Sigmoid colon (tissue), 6 donors: ENCODE measurements at regions not wholly inside any gene's neighbourhood (a gene's known extent, or its start where the extent isn't known, plus 50 kb on each side); places are given as distances from the start of the nearest gene placed in this dataset.

ENCODE experiments used
- DNase-seq: peaks from one replicate; pipeline ENCODE4 v3.0.0-alpha.2; 2019
- H3K27ac ChIP-seq, 4 donors: fragments of 200-600 bp; sonication (generic); one replicate each; pipeline ENCODE4 v1.5.1; 2016 to 2019; ENCODE audit warnings: mild to moderate bottlenecking in 1 of 4
- H3K27me3 ChIP-seq, 3 donors: fragments of 200-600 bp; sonication (generic); one replicate each; pipeline ENCODE4 v1.5.1; 2019; ENCODE audit warnings: mild to moderate bottlenecking in 1 of 3
- H3K36me3 ChIP-seq, 4 donors: fragments of 200-600 bp; sonication (generic); one replicate each; pipeline ENCODE4 v1.5.1; 2016 to 2019
- H3K4me1 ChIP-seq, 4 donors: fragments of 200-600 bp; sonication (generic); one replicate each; pipeline ENCODE4 v1.5.1; 2017 to 2019
- H3K4me3 ChIP-seq, 4 donors: fragments of 200-600 bp; sonication (generic); one replicate each; pipeline ENCODE4 v1.5.1; 2017 to 2019; ENCODE audit warnings: mild to moderate bottlenecking in 2 of 4, moderate library complexity in 1 of 4
- H3K9me3 ChIP-seq, 4 donors: fragments of 200-600 bp in 3 of 4; sonication (generic) in 3 of 4; one replicate each; pipeline versions ENCODE4 v1.5.1 to v1.6.1; 2013 to 2019
- EP300 ChIP-seq, 4 donors: sonication (generic); formaldehyde crosslinking; IDR thresholded peaks; one replicate each; pipeline ENCODE4 v1.6.1; 2017; ENCODE audit warnings: antibody characterized with exemption in 4 of 4
- POLR2A ChIP-seq, 2 donors: fragments of 450-650 bp; IDR thresholded peaks; one replicate each; pipeline ENCODE4 v1.6.1; 2016; ENCODE audit warnings: antibody characterized with exemption in 2 of 2, mild to moderate bottlenecking in 2 of 2, moderate library complexity in 2 of 2
- POLR2AphosphoS5 ChIP-seq, 4 donors: sonication (generic); formaldehyde crosslinking; IDR thresholded peaks; one replicate each; pipeline ENCODE4 v1.6.1; 2017; ENCODE audit warnings: antibody characterized with exemption in 4 of 4
- WGBS, 2 donors: extraction: QIAGEN DNeasy Blood & Tissue Kit; methylation state at CpG; one replicate each; pipeline ENCODE4 v1.1.7; 2013; 5-methylcytosine and 5-hydroxymethylcytosine counted together
- intact Hi-C: fragments of 100-400 bp; cut with DNase I; formaldehyde crosslinking; loops from one replicate; pipeline ENCODE4 v1.15.1; 2023
- TF ChIP-seq, protein P1 (sequence below), 4 experiments: fragments of 450-650 bp in 3 of 4; fragments of 200-600 bp in 1 of 4; IDR thresholded peaks; one replicate each; pipeline ENCODE4 v1.5.1; 2016 to 2019; ENCODE audit warnings: antibody characterized with exemption in 4 of 4, mild to moderate bottlenecking in 3 of 4, moderate library complexity in 2 of 4
- donor health status: healthy with polysubstance abuse.
- donor health status: healthy.

DNA sequence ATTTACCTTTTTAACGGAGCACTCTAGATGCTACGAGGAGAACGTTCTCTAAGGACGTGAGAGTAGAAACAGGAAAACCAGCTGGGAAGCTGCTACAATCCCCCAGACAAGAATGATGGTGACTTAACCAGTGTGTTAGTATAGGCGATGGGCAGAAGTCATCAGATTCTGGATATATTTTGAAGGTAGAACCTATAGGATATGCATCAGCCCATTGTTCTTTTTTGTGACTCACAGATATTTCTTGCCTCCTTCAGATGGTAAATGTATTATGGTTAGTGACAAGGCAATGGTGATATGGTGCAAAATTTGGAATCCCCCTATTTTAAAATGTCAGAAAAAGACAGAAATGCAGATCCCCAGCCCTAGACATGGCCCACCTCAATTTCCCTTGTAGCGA lies 258.2 kb downstream of the PHLDA1 start:
- no peak for DNase-seq
- Histone ChIP-seq H3K4me1 (no peaks in the 10 kb centered on the region), H3K27me3 (no peaks in the 10 kb centered on the region), H3K27ac (no peak overlapping the region), H3K4me3 (no peak overlapping the region), H3K9me3 (no peaks in the 10 kb centered on the region), H3K36me3 (no peaks in the 10 kb centered on the region)
- intact Hi-C loops: no loop called here
- WGBS, 2 donors: 85 to 97% methylated on average over 6 of the region's 6 CpGs
- TF ChIP-seq, protein P1, sequence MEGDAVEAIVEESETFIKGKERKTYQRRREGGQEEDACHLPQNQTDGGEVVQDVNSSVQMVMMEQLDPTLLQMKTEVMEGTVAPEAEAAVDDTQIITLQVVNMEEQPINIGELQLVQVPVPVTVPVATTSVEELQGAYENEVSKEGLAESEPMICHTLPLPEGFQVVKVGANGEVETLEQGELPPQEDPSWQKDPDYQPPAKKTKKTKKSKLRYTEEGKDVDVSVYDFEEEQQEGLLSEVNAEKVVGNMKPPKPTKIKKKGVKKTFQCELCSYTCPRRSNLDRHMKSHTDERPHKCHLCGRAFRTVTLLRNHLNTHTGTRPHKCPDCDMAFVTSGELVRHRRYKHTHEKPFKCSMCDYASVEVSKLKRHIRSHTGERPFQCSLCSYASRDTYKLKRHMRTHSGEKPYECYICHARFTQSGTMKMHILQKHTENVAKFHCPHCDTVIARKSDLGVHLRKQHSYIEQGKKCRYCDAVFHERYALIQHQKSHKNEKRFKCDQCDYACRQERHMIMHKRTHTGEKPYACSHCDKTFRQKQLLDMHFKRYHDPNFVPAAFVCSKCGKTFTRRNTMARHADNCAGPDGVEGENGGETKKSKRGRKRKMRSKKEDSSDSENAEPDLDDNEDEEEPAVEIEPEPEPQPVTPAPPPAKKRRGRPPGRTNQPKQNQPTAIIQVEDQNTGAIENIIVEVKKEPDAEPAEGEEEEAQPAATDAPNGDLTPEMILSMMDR (IDR thresholded peaks at IDR 0.05): no peak
- no peak for TF ChIP-seq EP300 (IDR thresholded peaks at IDR 0.05)

DNA sequence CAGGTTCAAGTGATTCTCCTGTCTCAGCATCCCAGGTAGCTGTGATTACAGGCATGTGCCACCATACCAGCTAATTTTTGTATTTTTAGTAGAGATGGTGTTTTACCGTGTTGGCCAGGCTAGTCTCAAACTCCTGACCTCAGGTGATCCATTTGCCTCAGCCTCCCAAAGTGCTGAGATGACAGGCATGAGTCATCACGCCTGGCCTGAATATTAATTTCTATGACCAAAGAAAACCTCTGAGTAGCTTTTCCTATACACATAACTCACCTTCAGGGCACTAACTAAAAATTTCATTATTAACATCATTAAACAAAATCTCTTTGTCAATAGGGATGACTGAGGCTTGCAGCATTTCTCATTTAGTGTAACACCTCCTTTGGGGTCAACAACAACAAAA lies 259.6 kb upstream of the KRR1 start:
- no peaks in the 10 kb centered on the region for H3K4me1 ChIP-seq
- H3K36me3 ChIP-seq: no peaks in the 10 kb centered on the region
- 93 to 94% methylated on average over 2 of the region's 2 CpGs for WGBS, 2 donors
- no peak overlapping the region for H3K27ac ChIP-seq
- intact Hi-C loops: no loop called here
- H3K27me3 ChIP-seq: no peaks in the 10 kb centered on the region
- no peak for DNase-seq
- no peaks in the 10 kb centered on the region for H3K9me3 ChIP-seq
- TF ChIP-seq POLR2A (IDR thresholded peaks at IDR 0.05): no peak
- TF ChIP-seq, protein P1 (IDR thresholded peaks at IDR 0.05): no peak
- TF ChIP-seq EP300 (IDR thresholded peaks at IDR 0.05): no peak
- no peak for TF ChIP-seq POLR2AphosphoS5 (IDR thresholded peaks at IDR 0.05)
- H3K4me3 ChIP-seq: no peak overlapping the region

DNA sequence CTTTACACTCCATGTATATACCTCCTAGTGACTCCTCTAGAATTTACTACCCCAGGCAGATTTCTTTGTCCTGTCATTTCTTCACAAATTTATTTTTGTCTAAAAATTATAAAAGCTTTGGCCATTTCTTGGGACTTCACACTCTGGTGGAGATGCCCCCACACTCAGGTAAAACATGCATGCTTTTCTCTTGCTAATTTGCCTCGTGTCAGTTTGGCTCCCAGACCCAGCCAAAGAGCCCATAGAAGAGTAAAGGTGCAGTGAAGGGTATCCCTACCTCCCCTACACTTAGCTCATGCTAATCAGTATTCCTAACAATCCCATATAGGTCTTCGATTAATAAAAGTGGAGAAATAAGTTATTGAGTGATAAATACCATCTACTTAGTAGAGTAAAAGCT lies 256.5 kb upstream of the KRR1 start:
- no peak for DNase-seq
- Histone ChIP-seq H3K9me3 (no peaks in the 10 kb centered on the region), H3K27ac (no peak overlapping the region), H3K4me1 (no peaks in the 10 kb centered on the region), H3K27me3 (no peaks in the 10 kb centered on the region), H3K36me3 (no peaks in the 10 kb centered on the region), H3K4me3 (no peak overlapping the region)
- TF ChIP-seq EP300 (IDR thresholded peaks at IDR 0.05): no peak
- TF ChIP-seq POLR2AphosphoS5 (IDR thresholded peaks at IDR 0.05): no peak
- TF ChIP-seq, protein P1 (IDR thresholded peaks at IDR 0.05): no peak
- TF ChIP-seq POLR2A (IDR thresholded peaks at IDR 0.05): no peak
- WGBS, 2 donors: 69 to 70% methylated on average over 2 of the region's 2 CpGs
- intact Hi-C loops: no loop called here

DNA sequence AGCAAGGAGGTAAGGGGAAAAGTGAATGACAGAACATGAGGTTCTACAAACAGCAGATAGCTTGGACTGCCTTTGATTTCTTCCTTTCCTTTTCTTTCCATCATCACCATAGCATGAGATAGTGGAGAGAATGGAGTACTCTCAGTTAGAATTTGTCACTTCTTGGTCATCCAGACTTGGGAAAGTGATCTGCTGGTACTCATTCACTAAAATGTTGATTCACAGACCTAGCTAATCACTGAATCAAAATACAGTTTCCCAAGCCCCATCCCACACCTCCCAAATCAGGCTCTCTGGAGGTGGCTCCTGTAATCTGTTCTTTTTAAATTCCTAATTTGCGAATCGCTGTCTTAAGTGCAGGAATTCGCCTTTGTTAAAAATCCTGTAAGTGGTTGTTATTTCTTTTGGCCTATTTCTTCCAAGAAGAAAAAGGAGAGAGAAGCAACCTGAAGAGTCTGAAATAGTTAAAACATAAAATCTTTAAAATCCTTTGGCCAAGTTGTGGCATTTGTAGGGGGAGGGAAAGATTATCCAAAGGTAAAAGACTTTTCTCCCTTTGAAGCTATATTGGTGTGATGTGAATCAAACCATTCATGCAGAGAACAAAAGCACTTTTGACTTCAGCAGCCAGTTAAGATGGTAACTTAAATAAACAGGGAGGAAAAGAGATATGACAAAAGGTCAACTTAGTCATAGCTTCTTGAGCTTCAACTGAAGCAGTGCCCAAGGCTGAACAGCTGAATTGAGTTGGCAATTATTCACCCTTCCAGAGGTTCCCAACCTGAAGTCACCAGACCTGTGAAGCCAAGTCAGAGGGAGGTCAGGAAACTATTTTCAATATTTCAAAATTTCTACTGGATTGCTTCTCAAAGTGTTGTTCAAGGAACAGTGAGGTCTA lies 255.1 kb upstream of the KRR1 start:
- 82 to 91% methylated on average over 3 of the region's 3 CpGs for WGBS, 2 donors
- Histone ChIP-seq H3K4me3 (no peak overlapping the region), H3K27me3 (no peaks in the 10 kb centered on the region), H3K27ac (no peak overlapping the region), H3K4me1 (no peaks in the 10 kb centered on the region), H3K36me3 (no peaks in the 10 kb centered on the region), H3K9me3 (no peaks in the 10 kb centered on the region)
- intact Hi-C loops: no loop called here
- TF ChIP-seq, protein P1 (IDR thresholded peaks at IDR 0.05): no peak
- TF ChIP-seq POLR2AphosphoS5 (IDR thresholded peaks at IDR 0.05): no peak
- no peak for TF ChIP-seq EP300 (IDR thresholded peaks at IDR 0.05)
- TF ChIP-seq POLR2A (IDR thresholded peaks at IDR 0.05): no peak
- DNase-seq: no peak
